HG03025 (cell line): ENCODE measurements at regions not wholly inside any gene's neighbourhood (a gene's known extent, or its start where the extent isn't known, plus 50 kb on each side); places are given as distances from the start of the nearest gene placed in this dataset.

Source experiments
- ATAC-seq: cut with Tn5 transposase; IDR thresholded peaks from one replicate; pipeline ENCODE4 v1.9.1; 2021; ENCODE audit warnings: mild to moderate bottlenecking, moderate library complexity; ENCODE audit not compliant: unreplicated experiment, low FRiP score

- no peak for ATAC-seq
These were observed 140.5 kb downstream of the TSN start for GRCh38 chr2:121895723-121896571.

DNA sequence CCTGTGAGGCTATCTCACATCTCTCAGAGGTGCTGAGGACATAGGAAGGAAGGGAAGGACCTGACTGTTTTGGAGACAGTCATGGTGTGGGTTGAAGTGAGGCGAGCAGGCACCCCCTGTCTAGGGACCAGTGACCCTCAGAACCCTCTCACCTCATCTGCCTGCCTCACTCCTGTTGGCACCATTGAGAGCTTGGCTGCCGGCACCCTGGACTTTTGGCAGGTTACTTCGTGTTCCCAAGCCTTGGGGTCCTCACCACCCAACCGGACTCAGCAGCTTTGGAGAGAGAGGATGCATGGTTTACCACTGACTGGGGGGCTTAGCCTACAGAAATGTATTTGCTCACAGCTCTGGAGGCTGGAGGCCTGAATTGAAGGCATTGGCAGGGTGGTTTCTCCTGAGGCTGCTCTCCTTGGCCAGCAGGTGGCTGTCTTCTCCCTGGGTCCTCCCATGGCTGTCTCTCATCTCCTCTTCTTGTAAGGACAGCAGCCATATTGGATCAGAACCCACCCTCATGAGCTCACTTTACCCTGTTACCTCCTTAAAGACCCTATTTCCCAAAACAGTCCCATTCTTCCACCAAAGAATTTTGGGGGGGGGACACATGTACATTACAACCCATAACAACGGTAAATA, 142.0 kb downstream of the TSN start:
- peak; percentile 79 for ATAC-seq

GRCh38 chr2:121898483-121898882, 143.0 kb downstream of the TSN start:
- ATAC-seq: no peak

DNA sequence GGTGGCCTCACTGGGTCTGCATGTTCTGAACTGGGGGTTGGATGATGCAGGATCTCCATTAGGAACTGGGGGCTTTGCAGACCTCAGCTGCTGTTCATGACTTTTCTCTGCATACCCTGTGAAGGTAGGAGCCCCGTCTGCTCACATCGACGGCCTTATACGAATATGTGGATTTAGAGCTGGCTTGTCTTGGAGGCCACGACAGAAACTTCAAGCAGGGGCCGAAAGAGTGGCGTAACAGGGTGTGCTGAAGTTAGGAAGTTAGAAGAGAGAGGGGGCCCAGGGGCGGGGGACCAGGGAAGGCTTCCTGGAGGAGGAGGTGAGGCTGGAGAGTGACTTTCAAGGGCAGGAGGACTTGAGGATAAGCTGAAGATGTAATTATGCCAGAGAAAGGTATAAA, 144.9 kb downstream of the TSN start:
- no peak for ATAC-seq

GRCh38 chr2:121902171-121902591, 146.7 kb downstream of the TSN start:
- no peak for ATAC-seq

GRCh38 chr2:121902616-121903015, 147.2 kb downstream of the TSN start:
- ATAC-seq: no peak

DNA sequence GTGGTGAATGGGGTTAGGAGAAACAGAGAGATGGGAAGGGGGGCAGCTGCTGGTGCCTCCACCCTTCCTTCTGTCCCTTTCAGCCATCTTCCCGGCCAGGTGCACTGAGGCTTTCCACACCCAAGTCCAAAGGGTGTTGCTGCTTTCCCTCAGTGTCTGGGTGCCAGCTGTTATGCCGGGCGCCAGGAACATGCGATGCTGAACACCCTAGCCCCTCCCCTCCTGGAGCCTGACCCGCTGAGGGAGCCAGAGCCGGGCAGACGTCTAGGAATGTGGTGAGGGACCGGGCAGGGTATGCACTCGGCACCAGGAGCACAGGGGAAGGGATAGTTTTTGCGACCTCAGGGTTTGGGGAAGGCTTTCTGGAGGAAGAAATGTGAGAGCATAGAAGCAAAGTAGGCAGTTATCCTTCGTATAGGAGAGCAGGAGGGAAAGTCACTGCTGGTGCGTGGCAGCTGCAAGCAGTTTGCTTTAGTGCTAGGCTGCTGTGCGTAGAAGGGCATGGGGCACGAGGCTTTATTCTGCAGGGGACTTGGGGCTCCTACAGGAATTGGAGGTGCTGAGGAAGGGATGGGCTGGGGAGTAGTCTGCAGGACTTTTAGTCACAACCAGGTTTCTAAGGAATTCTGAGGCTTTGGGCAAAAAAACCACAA, 147.7 kb downstream of the TSN start:
- ATAC-seq: no peak

DNA sequence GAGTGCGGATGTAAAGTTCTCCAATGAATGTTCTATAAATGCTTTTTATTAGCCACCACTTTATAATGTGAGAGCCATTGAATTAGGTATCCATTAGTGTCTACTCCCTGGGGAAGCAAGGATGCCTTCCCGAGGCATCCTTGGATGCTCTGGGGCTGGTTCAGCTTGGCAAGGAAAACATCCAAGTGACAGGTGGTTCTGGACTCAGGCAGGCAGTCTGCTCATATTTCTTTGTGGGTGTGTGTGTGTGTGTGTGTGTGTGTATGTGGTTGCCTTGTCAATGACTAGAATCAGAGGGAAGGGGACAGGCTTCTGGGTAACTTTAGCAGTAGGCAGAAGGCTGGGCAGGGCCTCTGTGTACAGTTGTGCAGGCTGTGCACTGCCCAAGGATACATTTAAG, 149.2 kb downstream of the TSN start:
- ATAC-seq: no peak

GRCh38 chr2:121905201-121905600, 149.8 kb downstream of the TSN start:
- ATAC-seq: no peak

DNA sequence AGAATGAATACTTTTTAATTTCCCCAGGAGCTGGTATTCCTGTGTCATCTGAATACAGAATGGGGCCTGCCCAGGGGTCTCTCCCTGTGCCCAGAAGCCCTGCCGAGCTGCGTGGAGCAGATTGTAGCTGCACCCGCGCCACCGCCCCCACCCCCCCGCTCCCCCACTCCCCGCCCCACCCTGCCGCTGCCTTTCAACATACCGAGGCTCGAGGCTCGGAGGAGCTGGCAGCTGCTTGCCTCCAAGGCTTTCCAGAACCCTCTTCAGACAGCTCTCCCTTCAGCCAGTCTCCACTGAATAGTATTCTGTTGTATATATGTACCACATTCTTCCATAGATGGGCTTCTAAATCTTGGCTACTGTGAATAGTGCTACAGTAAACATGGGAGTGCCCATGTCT, 150.7 kb downstream of the TSN start:
- no peak for ATAC-seq

GRCh38 chr2:121907928-121908327, 152.5 kb downstream of the TSN start:
- no peak for ATAC-seq

DNA sequence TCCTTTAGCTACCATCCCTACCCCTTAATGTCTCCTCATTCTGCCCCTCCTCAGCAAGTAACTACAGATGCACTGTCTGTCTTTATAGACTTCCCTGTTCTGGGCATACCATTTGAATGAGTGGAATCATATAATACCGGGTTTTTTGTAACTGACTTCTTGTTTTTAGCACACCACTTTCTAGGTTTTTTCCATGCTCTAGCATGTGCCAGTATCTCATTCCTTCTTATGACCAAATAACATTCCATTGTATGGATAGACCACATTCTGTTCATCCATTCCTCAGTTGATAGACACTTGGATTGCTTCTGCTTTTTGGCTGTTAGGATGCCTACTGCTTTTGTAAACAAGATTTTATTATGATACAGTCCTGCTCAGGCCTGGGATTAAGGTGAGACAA, 154.7 kb downstream of the TSN start:
- ATAC-seq: no peak

- no peak for ATAC-seq
These were observed 155.6 kb downstream of the TSN start for GRCh38 chr2:121911036-121911435.

DNA sequence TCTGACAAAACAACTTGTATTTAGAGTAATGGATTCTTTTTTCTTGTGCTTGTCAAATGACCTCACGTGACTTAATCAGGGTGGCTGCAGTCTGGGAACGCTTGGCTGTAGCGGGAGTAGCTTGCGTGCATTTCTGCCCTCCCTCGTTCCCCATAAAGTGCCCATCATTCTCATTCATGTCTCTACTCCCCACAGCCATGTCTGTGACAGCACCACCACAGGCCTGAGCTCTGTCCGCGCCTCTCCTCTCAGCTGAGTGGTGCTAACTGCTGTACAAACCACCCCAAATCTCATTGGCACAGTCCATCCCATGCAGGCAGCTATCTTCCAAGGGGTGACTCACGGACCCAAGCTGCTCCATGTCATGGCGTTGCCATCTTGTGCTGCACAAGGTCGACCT, 161.7 kb downstream of the TSN start:
- ATAC-seq: no peak

- no peak for ATAC-seq
These were observed 162.8 kb downstream of the TSN start for GRCh38 chr2:121918231-121918630.

DNA sequence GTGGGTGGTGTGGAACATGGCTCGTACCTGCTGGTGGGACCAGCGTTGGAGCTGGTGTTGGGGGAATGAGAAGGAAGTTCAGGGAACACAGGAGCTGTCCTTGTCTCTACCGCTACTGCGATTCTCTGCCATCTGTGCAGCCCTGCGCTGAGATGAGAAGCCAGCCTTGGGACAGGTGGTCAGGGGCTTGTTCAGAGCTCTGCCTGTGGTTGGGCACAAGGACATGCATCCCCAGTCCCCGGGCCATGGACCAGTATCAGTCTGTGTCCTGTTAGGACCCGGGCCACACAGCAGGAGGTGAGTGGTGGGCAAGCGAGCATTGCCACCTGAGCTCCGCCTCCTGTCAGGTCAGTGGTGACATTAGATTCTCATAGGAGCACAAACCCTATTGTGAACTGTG, 164.4 kb downstream of the TSN start:
- no peak for ATAC-seq

DNA sequence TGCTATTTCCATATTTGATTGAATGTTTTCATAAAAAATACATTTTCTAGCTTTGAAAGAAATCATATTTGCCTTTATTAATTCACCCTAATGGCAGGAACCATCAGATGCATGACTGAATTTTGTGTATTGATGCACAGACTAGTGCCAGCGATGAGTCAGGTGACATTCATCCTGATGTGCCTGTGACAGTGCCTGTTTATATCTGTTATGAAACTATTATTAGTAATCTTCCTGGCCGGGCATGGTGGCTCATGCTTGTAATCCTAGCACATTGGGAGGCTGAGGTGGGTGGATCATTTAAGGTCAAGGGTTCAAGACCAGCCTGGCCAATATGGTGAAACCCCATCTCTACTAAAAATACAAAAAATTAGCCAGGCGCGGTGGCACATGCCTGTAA, 170.0 kb downstream of the TSN start:
- ATAC-seq: no peak

GRCh38 chr2:121943285-121943684, 187.8 kb downstream of the TSN start:
- no peak for ATAC-seq

DNA sequence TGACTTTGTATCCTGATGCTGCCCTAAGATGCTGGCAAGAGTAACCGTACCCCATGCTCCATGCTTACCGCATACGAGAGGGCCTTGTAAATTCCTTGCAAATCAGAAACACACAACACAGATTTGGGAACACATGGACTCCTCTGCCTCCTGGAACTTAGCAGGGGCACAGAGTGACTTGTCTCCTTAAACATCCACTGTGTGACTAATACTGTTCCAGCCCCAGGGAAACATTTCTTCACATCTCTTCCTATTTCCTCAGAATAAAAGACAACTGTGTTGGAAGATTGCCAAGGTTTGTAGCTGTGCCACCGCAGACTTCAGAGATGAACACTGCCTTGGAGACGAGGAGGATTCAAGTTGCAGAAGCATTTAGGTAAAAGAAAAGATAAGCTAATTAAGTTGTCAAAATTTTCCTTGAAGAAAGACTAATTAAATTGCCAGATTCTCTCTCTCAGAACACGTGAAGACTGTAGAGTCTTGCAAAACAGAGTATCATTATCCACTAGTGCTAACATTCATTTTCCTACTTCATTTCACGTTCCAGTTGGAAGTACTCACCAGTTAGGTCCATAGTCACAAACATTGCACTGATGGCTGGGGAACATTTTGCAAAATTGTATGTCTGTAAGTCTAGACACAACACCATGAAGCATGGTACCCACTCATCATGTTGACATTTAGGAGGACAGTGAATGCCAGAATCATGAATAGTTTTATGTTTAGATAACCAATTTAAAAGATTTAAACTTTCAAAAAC, 188.8 kb downstream of the TSN start:
- no peak for ATAC-seq

DNA sequence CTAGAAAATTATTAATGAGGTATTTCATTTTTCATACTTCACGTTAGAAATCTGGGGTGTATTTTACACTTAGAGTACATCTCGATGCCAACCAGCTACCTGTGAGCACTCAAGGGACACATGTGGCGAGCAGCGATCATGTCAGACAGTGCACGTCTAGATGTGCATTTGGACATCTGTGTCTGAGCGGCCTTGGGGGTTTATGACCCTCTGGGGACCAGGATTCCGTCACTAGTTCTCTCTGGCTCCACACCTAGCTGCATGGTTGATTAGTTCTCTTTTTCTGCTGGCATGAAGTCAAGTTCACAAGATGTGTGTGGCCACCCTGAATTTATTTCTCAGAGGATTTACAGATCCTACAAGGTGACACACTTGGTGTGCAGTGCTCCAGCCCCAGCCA, 192.2 kb downstream of the TSN start:
- ATAC-seq: no peak

GRCh38 chr2:121949271-121949670, 193.8 kb downstream of the TSN start:
- ATAC-seq: no peak
